ENCODE measurements at regions not wholly inside any gene's neighbourhood (a gene's known extent, or its start where the extent isn't known, plus 50 kb on each side); places are given as distances from the start of the nearest gene placed in this dataset.
"Not testable (repeated sequence)": the region's sequence is repeated elsewhere in the genome, so short reads cannot be mapped to it uniquely, and the experiment has no call there.

- peak in 1 of 2 experiments; percentile 2 for DNase-seq
Measured at GRCh38 chr1:186691-187131, 264.8 kb downstream of the OR4F29 start.

GRCh38 chr1:186223-186622, 265.3 kb downstream of the OR4F29 start:
- H3K27me3 ChIP-seq (replicated peaks; ENCODE audit: control insufficient read depth, insufficient read depth, low read length); H3K9me3 ChIP-seq; H3K27ac Mint-ChIP-seq (ENCODE audit: unreplicated experiment); H3K4me1 ChIP-seq; H3K4me1 Mint-ChIP-seq (ENCODE audit: low read depth, unreplicated experiment); DNase-seq; H3K36me3 Mint-ChIP-seq (ENCODE audit: insufficient read depth, unreplicated experiment); H3K4me3 ChIP-seq (ENCODE audit: low read depth, low read length); intact Hi-C loops (cut with micrococcal nuclease; ENCODE audit: unreplicated experiment); BruUV-seq (replicated peaks); H3K36me3 ChIP-seq (ENCODE audit: control insufficient read depth, insufficient read depth, low read length); H3K9me3 Mint-ChIP-seq (ENCODE audit: unreplicated experiment); CTCF ChIA-PET; H3K27me3 Mint-ChIP-seq (ENCODE audit: insufficient read depth, unreplicated experiment); POLR2A ChIA-PET; H3K4me3 Mint-ChIP-seq (ENCODE audit: unreplicated experiment): not testable (repeated sequence)

More at GRCh38 chr1:186691-187131, 264.8 kb downstream of the OR4F29 start:
- H3K27me3 ChIP-seq (replicated peaks; ENCODE audit: control insufficient read depth, insufficient read depth, low read length); H3K36me3 Mint-ChIP-seq (ENCODE audit: insufficient read depth, unreplicated experiment); H3K36me3 ChIP-seq (ENCODE audit: control insufficient read depth, insufficient read depth, low read length); H3K4me3 ChIP-seq (ENCODE audit: low read depth, low read length); BruUV-seq (replicated peaks); H3K4me1 ChIP-seq; H3K4me1 Mint-ChIP-seq (ENCODE audit: low read depth, unreplicated experiment); intact Hi-C loops (cut with micrococcal nuclease; ENCODE audit: unreplicated experiment); H3K9me3 Mint-ChIP-seq (ENCODE audit: unreplicated experiment); H3K27ac Mint-ChIP-seq (ENCODE audit: unreplicated experiment); H3K4me3 Mint-ChIP-seq (ENCODE audit: unreplicated experiment); POLR2A ChIA-PET; H3K9me3 ChIP-seq; CTCF ChIA-PET; H3K27me3 Mint-ChIP-seq (ENCODE audit: insufficient read depth, unreplicated experiment): not testable (repeated sequence)
- TF ChIP-seq CTCF (IDR thresholded peaks at IDR 0.05; ENCODE audit: insufficient read depth in 1 of 2, low read depth in 1 of 2, low read length in 1 of 2, severe bottlenecking in 1 of 2, unreplicated experiment in 1 of 2): peak in 1 of 2 experiments; percentile 18

- CTCF ChIA-PET; H3K4me1 ChIP-seq; H3K27me3 Mint-ChIP-seq (ENCODE audit: insufficient read depth, unreplicated experiment); H3K4me1 Mint-ChIP-seq (ENCODE audit: low read depth, unreplicated experiment); H3K36me3 ChIP-seq (ENCODE audit: control insufficient read depth, insufficient read depth, low read length); H3K36me3 Mint-ChIP-seq (ENCODE audit: insufficient read depth, unreplicated experiment); POLR2A ChIA-PET; H3K4me3 Mint-ChIP-seq (ENCODE audit: unreplicated experiment); DNase-seq; BruUV-seq (replicated peaks); H3K9me3 ChIP-seq; H3K27ac Mint-ChIP-seq (ENCODE audit: unreplicated experiment); H3K9me3 Mint-ChIP-seq (ENCODE audit: unreplicated experiment); H3K27me3 ChIP-seq (replicated peaks; ENCODE audit: control insufficient read depth, insufficient read depth, low read length); H3K4me3 ChIP-seq (ENCODE audit: low read depth, low read length); intact Hi-C loops (cut with micrococcal nuclease; ENCODE audit: unreplicated experiment): not testable (repeated sequence)
Measured at GRCh38 chr1:185526-185925, 266.0 kb downstream of the OR4F29 start.

GRCh38 chr1:184336-184686, 267.2 kb downstream of the OR4F29 start:
- intact Hi-C loops (cut with micrococcal nuclease; ENCODE audit: unreplicated experiment); H3K4me1 Mint-ChIP-seq (ENCODE audit: low read depth, unreplicated experiment); H3K36me3 ChIP-seq (ENCODE audit: control insufficient read depth, insufficient read depth, low read length); H3K27me3 Mint-ChIP-seq (ENCODE audit: insufficient read depth, unreplicated experiment); H3K4me3 ChIP-seq (ENCODE audit: low read depth, low read length); H3K36me3 Mint-ChIP-seq (ENCODE audit: insufficient read depth, unreplicated experiment); H3K4me3 Mint-ChIP-seq (ENCODE audit: unreplicated experiment); H3K27me3 ChIP-seq (replicated peaks; ENCODE audit: control insufficient read depth, insufficient read depth, low read length); H3K27ac Mint-ChIP-seq (ENCODE audit: unreplicated experiment); H3K4me1 ChIP-seq; BruUV-seq (replicated peaks); CTCF ChIA-PET; H3K9me3 Mint-ChIP-seq (ENCODE audit: unreplicated experiment); H3K9me3 ChIP-seq; POLR2A ChIA-PET: not testable (repeated sequence)
- DNase-seq: peak in 1 of 2 experiments; percentile 5

- H3K4me1 Mint-ChIP-seq (ENCODE audit: low read depth, unreplicated experiment); H3K4me3 ChIP-seq (ENCODE audit: low read depth, low read length); CTCF ChIA-PET; H3K4me1 ChIP-seq; H3K9me3 Mint-ChIP-seq (ENCODE audit: unreplicated experiment); H3K36me3 Mint-ChIP-seq (ENCODE audit: insufficient read depth, unreplicated experiment); H3K36me3 ChIP-seq (ENCODE audit: control insufficient read depth, insufficient read depth, low read length); BruUV-seq (replicated peaks); intact Hi-C loops (cut with micrococcal nuclease; ENCODE audit: unreplicated experiment); H3K27me3 Mint-ChIP-seq (ENCODE audit: insufficient read depth, unreplicated experiment); POLR2A ChIA-PET; H3K27me3 ChIP-seq (replicated peaks; ENCODE audit: control insufficient read depth, insufficient read depth, low read length); H3K4me3 Mint-ChIP-seq (ENCODE audit: unreplicated experiment); H3K27ac Mint-ChIP-seq (ENCODE audit: unreplicated experiment); H3K9me3 ChIP-seq: not testable (repeated sequence)
- peak; percentile 17 to 47 for DNase-seq
Measured at GRCh38 chr1:183620-184335, 267.7 kb downstream of the OR4F29 start.

GRCh38 chr1:183081-183480, 268.4 kb downstream of the OR4F29 start:
- POLR2A ChIA-PET; BruUV-seq (replicated peaks); H3K27ac Mint-ChIP-seq (ENCODE audit: unreplicated experiment); H3K9me3 ChIP-seq; intact Hi-C loops (cut with micrococcal nuclease; ENCODE audit: unreplicated experiment); H3K9me3 Mint-ChIP-seq (ENCODE audit: unreplicated experiment); CTCF ChIA-PET; H3K27me3 ChIP-seq (replicated peaks; ENCODE audit: control insufficient read depth, insufficient read depth, low read length); H3K4me3 ChIP-seq (ENCODE audit: low read depth, low read length); H3K27me3 Mint-ChIP-seq (ENCODE audit: insufficient read depth, unreplicated experiment); H3K36me3 ChIP-seq (ENCODE audit: control insufficient read depth, insufficient read depth, low read length); H3K4me3 Mint-ChIP-seq (ENCODE audit: unreplicated experiment); H3K36me3 Mint-ChIP-seq (ENCODE audit: insufficient read depth, unreplicated experiment); H3K4me1 ChIP-seq; H3K4me1 Mint-ChIP-seq (ENCODE audit: low read depth, unreplicated experiment): not testable (repeated sequence)
- peak; percentile 12 to 37 for DNase-seq

All from Caco-2 (cell line).